HG02938 (cell line): ENCODE measurements at regions not wholly inside any gene's neighbourhood (a gene's known extent, or its start where the extent isn't known, plus 50 kb on each side); places are given as distances from the start of the nearest gene placed in this dataset.
"Not testable (repeated sequence)": the region's sequence is repeated elsewhere in the genome, so short reads cannot be mapped to it uniquely, and the experiment has no call there.

Experiments
- ATAC-seq: cut with Tn5 transposase; IDR thresholded peaks from one replicate; pipeline ENCODE4 v1.9.1; 2021; ENCODE audit warnings: mild to moderate bottlenecking, moderate library complexity; ENCODE audit not compliant: unreplicated experiment

DNA sequence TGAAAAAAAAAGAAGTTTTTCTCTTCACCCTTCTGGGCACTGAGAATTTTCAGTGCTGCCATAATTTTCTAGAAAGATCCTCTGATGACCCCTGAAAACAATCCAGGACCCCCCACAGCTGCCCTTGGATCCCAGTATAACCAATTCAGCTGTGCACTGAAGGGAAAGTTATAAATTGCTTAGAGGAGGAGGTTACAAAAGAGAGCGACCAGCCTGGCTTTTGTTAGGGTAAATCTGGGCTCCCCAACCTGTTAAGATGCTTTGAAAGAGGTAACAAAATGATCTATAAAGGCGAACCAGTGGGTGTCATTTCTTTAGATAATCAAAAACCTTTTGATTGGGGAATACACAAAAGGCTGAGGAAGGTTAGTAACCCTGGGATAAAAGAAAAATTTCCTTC is 407.9 kb upstream of the ATP11B start:
- ATAC-seq, result no peak

DNA sequence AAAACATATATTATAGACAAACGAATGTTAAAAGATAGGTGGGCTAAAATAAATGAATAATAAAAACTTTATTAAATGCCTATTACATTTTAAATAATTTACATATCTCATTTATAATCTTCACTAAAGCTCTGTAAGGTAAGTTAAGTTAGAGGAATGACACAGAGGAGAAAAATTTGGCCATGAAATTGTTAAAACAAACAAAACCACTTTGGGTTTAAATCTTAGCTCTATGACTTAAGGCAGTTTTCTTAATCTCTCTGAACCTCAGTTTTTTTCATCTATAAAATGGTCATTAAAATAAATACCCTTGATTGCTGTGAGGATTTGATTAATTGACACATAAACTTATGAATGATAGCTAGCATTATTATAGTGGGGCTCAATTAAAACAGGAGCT is 404.8 kb upstream of the ATP11B start:
- no peak for ATAC-seq

DNA sequence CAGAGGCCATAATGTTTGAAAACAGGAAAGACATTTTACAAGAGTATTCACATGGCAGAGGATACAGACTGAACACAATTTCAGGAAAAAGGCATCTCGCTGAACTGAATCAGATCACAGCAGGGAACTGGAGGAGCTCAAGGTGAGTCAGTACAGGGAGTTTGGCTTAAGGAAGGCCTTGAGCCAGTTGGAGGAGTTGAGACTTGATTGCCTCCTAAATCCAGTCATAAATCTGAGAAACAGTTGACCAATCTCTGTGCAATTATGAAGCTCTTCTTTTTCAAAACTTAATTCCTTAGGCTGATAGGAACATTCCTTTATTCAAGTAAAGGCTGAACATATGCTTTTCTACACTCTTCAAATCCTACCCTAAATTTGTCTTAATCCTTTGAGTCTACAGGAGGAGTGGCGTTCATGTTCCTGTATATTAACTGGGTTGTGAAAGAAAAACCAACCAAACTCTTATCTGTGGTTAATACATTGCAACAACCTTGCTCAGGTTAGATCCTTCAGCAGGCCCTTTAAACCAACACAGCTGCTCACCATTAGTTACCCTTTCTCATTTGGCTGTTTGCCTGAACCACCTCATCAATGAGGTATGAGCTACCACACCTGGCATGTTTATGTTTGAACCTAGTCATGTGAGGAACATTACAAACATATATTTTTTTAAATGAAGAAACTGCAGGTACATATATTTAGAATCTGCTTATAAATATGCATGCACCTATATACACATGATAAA is 404.1 kb upstream of the ATP11B start:
- no peak for ATAC-seq

DNA sequence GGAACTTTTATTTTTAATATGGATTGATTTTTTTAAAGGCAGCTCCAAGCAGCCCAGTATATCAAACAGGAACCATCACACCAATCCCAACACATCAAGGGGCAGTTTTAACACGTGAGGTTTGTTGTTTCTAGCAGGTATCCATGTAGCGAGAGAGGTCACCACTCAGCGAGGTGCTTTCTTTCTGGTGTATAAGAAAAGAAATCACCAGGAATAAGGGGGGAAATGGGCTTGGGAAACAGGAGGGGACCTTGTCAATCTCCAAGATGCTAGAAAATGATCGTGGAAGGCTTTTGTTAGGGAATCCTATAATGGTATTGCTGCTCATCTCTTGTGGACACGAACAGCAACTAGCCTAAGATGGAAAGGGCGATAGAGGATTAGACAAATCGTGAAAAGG is 402.9 kb upstream of the ATP11B start:
- ATAC-seq, result no peak

DNA sequence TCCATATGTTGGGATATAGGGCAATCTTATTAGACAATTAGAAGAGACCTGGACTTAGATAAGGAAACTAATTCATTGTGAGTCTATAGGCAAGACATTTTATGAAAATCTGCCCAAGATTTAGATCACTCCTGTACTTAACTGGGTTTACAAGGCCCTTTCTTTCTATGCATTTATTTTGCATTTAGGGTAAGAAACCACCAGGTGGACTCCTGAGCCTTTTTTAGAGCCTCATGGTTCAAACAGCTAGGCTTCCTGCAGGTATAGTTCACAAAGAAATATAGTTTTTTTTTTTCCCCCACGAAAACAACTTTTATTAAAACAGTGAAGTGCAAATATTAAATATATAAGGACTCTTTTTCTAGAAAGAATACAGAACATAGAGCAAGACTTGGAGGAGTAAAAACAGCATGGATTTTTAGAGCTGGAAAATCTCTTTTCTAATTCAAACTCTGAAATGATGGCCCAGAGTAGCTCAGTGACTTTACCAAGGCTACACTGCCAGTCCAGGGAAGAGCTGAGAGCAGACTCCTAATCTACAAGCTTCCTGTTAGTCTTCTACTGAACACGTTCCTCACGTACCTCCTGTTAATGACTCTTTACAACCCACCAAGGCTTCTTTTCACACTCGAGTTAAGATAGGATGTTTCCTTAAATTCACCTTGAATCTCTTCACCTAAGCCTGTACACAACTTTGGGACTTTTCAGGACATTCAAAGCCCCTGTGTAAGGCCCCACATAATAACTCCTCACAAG is 400.9 kb upstream of the ATP11B start:
- no peak for ATAC-seq

DNA sequence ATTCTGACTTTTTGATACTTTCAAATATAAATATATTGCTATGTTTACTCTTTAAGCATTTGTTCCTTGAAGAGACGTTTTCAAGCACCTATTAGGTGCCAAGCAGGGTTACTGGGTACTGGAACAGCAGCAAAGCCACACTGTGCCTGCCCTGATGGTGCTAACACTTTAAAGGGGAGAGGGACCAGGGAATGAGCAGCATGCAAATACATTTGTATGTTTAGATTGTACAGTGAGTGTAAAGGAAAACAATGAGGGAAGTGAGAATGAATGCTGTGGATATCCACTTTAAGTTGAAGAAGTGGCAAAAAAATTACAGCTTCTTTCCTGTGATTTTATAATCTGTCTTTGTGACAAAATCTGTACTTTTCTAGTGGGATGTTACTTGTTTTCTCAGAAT is 400.2 kb upstream of the ATP11B start:
- no peak for ATAC-seq

DNA sequence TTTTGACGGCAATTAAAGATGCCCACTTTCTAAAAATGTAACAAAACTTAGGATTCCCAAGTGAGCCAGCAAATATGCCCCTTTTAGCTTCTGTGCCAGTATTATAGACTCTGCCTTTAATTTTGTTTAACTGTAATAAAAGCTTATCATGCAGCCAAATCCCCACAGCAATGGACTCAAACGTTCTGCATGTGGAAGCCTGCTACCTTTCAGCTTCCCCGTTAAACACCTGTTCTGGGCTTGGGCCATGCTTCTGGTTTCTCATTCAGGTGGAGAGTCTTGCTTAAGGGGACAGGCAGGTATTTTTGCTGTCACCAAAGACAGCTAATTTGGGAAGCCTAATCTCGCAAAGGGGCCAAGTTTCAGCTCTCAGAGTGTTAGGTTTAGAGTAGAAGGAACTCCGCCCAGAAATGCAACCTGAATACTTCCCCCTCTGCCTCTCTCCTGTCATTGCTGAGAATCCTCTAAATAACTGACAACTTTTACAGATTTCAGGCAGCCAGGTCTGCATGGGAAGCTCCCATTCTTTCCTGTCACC is 399.4 kb upstream of the ATP11B start:
- ATAC-seq, result no peak

DNA sequence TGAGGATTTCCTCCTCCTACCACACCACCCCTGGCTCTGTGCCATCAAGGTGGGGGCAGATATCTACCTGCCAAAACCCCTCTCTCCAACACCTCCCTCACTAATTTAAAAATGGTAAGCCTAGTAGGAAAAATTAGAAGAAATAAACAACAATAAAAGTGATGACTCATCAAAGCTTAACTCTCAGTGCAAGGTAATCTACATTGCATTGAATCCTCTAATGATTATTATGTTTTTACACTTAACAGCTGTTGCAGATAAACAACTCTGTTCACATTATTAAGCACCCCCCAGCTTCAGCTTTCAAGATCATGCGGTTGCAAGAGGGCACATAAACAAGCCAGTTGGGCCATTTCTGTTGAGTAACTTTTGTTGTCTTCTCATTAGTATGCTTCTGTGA is 396.1 kb upstream of the ATP11B start:
- no peak for ATAC-seq

DNA sequence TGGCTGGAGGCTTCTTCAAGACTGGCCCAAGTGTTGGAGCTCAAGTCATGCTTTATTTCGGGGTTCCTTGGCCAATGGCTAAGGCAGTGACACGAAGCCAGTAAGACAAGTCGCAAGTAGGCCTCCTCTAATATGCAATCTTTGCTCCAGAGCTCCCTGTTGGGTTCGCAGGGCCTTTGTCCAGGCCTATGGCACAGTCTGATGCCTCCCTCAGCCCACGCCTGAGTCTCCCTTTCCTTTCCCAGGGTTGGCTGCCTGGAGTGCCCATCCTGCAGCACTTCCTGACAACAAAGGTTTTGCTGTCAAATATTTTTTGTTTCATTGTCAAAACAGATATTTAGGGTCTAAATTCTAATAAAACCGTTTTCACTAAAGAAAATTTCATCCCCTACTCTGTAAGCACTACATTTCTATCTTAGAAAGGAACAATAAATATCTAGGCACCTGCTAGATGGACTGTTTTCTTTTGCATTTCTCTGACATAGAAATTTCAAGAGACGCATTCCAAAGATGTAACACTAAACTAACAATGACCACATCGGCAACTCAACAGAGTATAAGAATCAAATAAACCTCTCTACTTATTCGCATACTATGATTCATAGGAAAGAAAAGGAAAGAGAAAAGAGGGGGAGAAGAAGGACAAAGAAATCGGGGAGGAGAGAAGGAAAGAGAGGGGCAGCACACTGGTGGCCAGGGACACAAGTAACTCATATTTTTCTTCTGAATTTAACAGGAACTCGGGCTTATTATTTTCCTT is 393.1 kb upstream of the ATP11B start:
- no peak for ATAC-seq

DNA sequence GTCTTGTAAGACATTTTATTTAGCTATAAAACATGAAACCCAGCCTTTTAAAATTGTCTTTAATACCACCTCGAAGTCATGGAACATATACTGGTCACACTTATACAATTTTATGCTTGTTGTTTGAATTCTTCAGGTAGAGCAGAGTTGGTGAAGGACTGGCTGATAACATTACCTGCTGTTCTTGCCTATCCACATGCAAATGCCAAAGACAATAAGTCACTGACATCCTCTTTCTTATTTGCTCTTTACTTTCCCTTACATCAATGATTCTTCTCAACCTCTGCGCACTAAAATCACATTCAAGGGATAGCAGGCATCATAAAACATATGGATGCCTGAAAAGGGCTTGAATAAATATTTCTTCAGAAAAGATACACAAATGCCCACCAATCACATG is 392.5 kb upstream of the ATP11B start:
- ATAC-seq, result no peak

DNA sequence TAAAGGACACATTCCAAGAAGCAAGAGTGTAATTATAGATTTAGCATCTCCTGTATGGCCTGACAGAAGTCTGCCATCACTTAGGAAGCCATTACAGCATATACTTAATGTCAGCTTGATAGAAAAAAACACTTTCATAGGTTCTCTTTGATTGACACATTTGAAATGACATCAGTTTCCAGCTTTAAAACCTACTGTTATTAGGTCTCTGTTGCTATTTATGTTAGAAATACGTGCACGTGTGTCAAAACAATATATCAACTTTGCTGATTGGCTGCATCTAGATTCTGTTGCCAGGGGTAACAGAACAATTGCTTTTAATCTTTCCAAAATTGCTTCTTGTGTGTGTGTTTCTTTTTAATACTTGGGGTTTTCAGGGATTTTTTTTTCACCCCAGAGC is 389.3 kb upstream of the ATP11B start:
- ATAC-seq, result no peak

DNA sequence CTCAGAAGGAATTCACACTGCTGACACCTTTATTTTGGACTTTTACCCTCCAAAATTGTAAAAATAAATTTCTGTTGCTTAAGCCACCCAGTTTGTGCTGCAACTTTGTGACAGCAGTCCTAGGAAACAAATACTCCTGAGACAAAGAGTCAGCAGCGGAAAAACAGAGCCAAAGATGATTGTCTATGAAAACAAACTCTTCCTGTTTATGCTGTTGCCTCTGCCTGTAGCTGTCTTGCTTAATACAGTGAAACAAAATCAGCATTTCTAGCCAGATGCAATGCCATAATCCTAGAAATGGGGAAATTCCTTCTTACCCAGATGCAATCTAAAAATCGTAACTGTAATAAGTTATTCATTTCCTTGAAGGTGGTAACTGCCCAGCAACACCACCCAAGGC is 387.5 kb upstream of the ATP11B start:
- ATAC-seq, result no peak

DNA sequence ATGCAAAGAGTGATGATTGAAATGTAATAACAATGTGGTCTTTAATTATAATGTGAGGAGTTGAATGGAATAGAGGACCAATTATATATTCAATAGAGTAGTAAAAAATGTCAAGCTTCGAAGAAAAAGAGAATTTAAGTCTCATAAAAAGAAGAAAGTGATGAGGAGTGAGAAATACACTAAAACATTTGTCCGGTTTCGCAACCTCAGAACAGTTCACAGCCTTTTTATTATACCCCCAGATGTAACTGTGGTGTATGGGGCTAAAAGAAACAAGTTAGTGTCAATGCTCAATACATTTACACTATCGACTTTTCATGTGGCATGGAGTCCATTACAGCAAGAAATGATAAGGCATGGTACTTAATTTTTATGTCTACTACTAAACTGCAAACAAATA is 386.5 kb upstream of the ATP11B start:
- no peak for ATAC-seq

DNA sequence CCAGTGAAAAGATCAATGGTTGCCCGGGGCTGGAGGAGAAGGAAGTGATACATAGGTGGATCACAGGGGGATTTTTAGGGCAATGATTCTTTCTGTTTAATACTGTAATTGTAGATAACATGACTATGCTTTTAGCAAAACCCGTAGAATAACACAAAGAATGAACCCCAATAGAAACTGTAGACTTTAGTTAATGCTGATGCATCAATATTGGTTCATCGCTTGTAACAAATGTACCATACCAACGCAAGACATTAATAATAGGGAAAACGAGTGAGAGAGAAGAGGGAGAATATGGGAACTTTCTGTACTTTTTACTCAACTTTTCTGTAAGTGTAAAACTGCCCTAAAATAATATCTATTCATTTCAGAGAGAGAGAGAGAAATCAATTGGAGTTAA is 383.3 kb upstream of the ATP11B start:
- no peak for ATAC-seq

DNA sequence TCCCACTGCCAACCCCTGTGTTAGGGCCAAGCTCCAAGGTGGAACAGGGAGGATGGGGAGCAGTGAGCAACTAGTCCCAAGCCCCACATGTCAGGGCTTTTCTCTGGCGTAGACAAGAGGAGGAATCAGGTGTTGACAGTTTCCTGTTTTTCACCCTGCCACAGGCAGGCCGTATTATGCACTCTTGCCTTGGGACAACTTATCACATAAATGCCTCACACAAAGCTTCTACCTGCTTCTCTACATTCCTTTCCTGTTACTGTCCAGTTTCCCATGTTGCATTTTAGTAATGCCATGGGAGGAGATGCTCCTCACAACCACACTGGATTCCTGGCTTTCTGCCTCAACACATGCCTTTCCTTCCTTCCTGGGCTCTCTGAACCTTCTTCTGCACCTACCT is 381.2 kb upstream of the ATP11B start:
- no peak for ATAC-seq

DNA sequence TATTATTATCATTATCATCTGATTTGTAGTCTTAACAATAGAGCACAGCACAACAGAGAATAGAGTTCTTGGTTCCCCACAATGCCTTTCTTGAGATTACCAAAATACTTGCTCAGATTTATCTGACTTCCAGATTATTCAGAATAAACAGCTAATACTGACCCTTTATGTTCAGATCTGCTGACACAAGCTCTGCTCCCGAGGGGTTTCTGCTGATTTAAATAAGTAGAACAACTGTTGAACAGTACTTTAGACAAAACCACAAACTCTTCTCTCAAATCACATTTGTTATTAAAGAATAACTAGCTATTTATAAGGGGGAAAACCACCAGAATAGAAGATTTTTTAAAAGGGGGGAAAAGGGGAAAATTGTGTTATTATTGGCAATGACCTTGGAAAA is 380.2 kb upstream of the ATP11B start:
- ATAC-seq, result no peak

DNA sequence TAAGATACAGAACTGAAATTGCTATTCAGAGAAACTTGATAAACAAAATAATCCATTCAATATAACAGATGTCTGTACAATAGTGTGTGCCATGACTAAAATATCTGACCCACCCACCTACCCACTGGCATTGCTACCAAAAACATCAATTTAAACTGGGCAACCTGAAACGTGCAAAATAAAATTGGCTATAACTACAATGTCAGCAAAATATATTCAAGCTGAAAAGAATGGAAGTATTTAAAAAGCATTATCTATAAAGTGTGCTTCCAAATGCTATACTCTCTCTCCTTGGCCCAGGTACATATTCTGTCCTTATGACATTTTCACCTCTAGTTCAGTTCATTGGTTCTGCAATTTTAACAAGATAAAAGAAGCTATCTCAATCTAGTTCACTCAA is 379.6 kb upstream of the ATP11B start:
- ATAC-seq, result no peak

DNA sequence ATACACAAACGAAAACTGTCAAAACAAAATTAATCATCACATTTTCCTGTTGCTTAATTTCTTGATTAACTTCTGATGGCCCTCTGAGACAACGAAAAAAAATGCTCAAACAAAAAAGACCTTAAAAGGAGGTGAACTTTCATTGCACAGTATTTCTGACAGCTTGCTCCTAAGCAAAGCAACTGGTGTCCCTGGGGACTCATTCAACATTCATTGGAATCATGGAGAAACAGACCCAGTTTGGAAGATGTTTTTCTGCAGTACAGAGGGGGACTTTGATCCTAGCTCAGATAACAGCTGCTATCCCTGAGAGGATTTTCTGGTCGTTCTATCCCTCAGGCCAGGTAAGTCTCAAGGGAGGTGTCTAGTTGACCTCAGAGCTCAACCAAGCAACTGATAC is 378.7 kb upstream of the ATP11B start:
- no peak for ATAC-seq

DNA sequence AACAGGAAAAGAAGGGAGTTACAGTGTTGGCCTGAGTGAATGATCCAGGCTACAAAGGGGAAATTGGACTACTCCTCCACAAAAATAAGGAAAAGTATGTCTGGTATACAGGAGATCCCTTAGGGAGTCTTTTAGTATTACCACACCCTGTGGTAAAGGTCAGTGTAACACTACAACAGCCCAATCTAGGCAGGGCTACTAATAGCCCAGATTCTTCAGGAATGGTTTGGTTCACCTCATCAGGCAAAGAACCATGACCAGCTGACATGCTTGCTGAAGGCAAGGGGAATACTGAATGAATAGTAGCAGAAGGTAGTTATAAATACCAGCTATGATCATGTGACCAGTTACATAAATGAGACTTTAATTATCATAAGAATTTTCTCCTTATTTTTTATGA is 372.6 kb upstream of the ATP11B start:
- no peak for ATAC-seq

DNA sequence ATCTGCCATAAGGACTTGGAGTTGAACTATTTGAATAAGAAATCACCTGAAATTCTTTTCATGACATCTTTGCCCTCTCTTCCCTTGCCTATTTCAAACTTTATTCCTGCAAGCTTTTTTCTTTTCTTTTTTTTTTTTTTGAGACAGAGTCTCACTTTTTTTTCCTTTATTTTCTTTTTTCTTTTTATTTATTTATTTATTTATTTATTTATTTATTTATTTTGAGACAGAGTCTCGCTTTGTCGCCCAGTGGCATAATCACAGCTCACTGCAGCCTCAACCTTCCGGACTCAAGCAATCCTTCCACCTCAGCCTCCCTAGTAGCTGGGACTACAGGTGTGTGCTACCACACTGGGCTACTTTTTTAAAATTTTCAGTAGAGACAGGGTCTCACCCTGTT is 369.3 kb upstream of the ATP11B start:
- ATAC-seq, result no peak

DNA sequence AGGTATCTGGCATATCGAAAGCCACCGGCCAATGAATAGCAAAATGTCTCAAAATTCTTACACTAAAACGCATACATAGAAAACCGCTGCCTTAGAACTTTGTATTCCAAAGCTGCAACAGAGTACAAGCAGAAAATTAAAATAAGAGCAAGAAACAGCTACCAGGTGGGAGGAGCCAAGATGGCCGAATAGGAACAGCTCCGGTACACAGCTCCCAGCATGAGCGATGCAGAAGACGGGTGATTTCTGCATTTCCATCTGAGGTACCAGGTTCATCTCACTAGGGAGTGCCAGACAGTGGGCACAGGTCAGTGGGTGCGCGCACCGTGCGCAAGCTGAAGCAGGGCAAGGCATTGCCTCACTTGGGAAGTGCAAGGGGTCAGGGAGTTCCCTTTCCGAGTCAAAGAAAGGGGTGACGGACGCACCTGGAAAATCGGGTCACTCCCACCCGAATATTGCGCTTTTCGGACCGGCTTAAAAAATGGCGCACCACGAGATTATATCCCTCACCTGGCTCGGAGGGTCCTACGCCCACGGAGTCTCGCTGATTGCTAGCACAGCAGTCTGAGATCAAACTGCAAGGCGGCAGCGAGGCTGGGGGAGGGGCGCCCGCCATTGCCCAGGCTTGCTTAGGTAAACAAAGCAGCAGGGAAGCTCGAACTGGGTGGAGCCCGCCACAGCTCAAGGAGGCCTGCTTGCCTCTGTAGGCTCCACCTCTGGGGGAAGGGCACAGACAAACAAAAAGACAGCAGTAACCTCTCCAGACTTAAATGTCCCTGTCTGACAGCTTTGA is 367.2 kb upstream of the ATP11B start:
- ATAC-seq, result not testable (repeated sequence)
